ENCODE measurements at regions not wholly inside any gene's neighbourhood (a gene's known extent, or its start where the extent isn't known, plus 50 kb on each side); places are given as distances from the start of the nearest gene placed in this dataset.

DNA sequence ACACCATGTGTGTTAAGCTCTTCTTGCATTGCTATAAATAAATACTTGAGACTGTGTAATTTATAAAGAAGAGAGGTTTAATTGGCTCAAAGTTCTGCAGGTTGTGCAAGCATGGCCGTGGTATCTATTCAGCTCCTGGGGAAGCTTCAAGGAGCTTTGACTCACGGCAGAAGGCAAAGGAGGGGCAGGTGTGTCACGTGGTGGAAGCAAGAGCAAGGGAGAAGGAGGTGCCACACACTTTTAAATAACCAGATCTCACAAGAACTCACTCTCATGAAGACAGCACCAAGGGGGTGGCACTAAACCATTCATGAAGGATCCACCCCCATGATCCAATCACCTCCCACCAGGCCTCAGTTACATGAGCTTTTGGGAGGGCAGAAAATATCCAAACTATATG is 193.7 kb downstream of the ERMARD start:
- Mint-ChIP-seq H3K9me3 (peaks cover 9% of the 10 kb centered on the region), H3K4me1 (ENCODE audit: low read depth) (no peaks in the 10 kb centered on the region), H3K4me3 (no peak overlapping the region), H3K27ac (no peak overlapping the region), H3K27me3 (peaks cover 27% of the 10 kb centered on the region), H3K36me3 (ENCODE audit: low read depth) (no peaks in the 10 kb centered on the region)
- intact Hi-C loops (cut with micrococcal nuclease), result no loop called here

DNA sequence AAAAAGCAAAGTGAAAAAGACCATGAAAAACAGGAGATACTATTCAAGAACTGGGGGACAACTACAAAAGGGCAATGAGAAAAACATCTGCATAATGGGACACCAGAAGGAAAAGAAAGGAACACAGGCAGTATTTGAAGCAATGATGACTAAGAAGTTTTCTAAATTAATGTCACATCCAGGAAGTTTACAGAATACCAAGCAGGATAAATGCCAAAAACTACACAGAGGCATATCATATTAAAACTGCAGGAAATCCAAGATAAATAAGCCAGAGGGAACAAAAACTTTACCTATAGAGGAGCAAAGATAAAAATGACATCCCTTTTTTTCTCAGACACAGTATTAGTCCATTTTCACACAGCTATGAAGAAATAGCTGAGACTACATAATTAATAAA is 193.0 kb downstream of the ERMARD start:
- Mint-ChIP-seq H3K27ac (no peak overlapping the region), H3K4me3 (no peak overlapping the region), H3K4me1 (ENCODE audit: low read depth) (no peaks in the 10 kb centered on the region), H3K27me3 (peaks cover 27% of the 10 kb centered on the region), H3K36me3 (ENCODE audit: low read depth) (no peaks in the 10 kb centered on the region), H3K9me3 (peaks cover 9% of the 10 kb centered on the region)
- intact Hi-C loops (cut with micrococcal nuclease), result no loop called here

DNA sequence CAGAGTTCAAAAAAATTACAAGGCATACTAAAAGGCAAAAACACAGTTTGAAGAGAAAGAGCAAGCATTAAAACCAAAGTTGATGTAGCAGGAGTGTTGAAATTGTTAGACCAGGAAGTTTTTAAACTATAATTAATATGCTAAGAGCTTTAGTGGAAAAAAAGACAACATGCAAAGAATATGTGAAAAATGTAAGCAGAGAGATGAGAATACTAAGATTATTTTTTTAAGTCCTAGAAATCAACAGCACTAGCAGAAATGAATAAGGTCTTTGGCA is 192.6 kb downstream of the ERMARD start:
- Mint-ChIP-seq H3K27me3 (peaks cover 27% of the 10 kb centered on the region), H3K27ac (no peak overlapping the region), H3K36me3 (ENCODE audit: low read depth) (no peaks in the 10 kb centered on the region), H3K9me3 (peaks cover 9% of the 10 kb centered on the region), H3K4me1 (ENCODE audit: low read depth) (no peaks in the 10 kb centered on the region), H3K4me3 (no peak overlapping the region)
- intact Hi-C loops (cut with micrococcal nuclease), result no loop called here

DNA sequence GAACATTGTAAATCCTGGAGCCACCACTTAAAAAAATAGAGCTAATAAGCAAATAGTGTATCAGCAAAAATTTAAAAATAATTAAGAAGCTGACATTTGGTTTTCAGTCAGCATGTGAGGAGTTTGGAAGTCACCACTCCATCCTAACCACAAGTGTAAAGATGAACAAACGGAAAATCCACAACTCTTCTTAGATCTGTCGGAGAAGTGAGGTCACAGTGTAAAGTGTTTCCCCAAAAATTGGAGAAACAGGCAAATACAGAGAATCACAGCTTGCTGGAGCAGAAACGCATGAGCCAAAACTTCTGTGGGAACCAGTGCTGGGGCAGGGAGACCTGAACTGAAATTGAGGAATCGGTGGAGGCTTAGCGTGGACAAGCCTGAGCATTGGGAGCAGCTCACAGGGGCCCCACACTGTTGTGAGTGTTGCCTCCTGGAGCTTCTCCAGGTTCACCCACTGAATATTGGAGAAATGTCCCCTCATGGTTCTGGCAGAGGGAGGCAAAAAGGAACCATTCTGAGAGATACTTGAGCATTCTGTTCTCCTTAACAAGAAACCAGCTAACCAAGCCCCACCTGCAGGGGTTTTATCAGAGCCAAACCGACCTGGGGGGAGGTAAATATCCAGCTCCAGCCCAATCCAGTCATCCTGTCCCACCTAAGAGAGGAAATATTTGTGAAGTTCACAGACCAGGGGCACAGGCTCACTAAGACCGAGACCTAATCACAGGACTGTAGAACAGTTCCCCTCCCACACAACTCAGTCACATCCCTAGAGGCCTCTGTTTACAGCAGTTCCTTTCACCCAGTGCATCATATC is 192.0 kb downstream of the ERMARD start:
- intact Hi-C loops (cut with micrococcal nuclease), result no loop called here
- Mint-ChIP-seq H3K27me3 (peaks cover 27% of the 10 kb centered on the region), H3K9me3 (peaks cover 9% of the 10 kb centered on the region), H3K36me3 (ENCODE audit: low read depth) (no peaks in the 10 kb centered on the region), H3K4me3 (no peak overlapping the region), H3K27ac (no peak overlapping the region), H3K4me1 (ENCODE audit: low read depth) (no peaks in the 10 kb centered on the region)

- Mint-ChIP-seq H3K27ac (no peak overlapping the region), H3K36me3 (ENCODE audit: low read depth) (no peaks in the 10 kb centered on the region), H3K4me3 (no peak overlapping the region), H3K9me3 (peaks cover 9% of the 10 kb centered on the region), H3K27me3 (peaks cover 24% of the 10 kb centered on the region), H3K4me1 (ENCODE audit: low read depth) (no peaks in the 10 kb centered on the region)
- intact Hi-C loops (cut with micrococcal nuclease), result no loop called here
Measured at GRCh38 chr6:169942173-169942572, 190.8 kb downstream of the ERMARD start.

GRCh38 chr6:169940481-169941271 is 189.3 kb downstream of the ERMARD start:
- intact Hi-C loops (cut with micrococcal nuclease), result no loop called here
- Mint-ChIP-seq H3K27me3 (peaks cover 20% of the 10 kb centered on the region), H3K4me1 (ENCODE audit: low read depth) (no peaks in the 10 kb centered on the region), H3K36me3 (ENCODE audit: low read depth) (no peaks in the 10 kb centered on the region), H3K9me3 (peaks cover 9% of the 10 kb centered on the region), H3K4me3 (no peak overlapping the region), H3K27ac (no peak overlapping the region)

GRCh38 chr6:169939554-169940164 is 188.2 kb downstream of the ERMARD start:
- Mint-ChIP-seq H3K4me1 (ENCODE audit: low read depth) (no peaks in the 10 kb centered on the region), H3K36me3 (ENCODE audit: low read depth) (no peaks in the 10 kb centered on the region), H3K4me3 (no peak overlapping the region), H3K9me3 (peaks cover 9% of the 10 kb centered on the region), H3K27me3 (peaks cover 16% of the 10 kb centered on the region), H3K27ac (no peak overlapping the region)
- intact Hi-C loops (cut with micrococcal nuclease), result no loop called here

- H3K9me3 Mint-ChIP-seq, result peaks cover 3% of the 10 kb centered on the region
- intact Hi-C loops (cut with micrococcal nuclease), result no loop called here
- H3K27me3 Mint-ChIP-seq, result peaks cover 15% of the 10 kb centered on the region
- H3K36me3 Mint-ChIP-seq (ENCODE audit: low read depth), result no peaks in the 10 kb centered on the region
- H3K4me1 Mint-ChIP-seq (ENCODE audit: low read depth), result no peaks in the 10 kb centered on the region
- no peak overlapping the region for H3K4me3 Mint-ChIP-seq
- H3K27ac Mint-ChIP-seq, result no peak overlapping the region
Measured at GRCh38 chr6:169938731-169939130, 187.3 kb downstream of the ERMARD start.

DNA sequence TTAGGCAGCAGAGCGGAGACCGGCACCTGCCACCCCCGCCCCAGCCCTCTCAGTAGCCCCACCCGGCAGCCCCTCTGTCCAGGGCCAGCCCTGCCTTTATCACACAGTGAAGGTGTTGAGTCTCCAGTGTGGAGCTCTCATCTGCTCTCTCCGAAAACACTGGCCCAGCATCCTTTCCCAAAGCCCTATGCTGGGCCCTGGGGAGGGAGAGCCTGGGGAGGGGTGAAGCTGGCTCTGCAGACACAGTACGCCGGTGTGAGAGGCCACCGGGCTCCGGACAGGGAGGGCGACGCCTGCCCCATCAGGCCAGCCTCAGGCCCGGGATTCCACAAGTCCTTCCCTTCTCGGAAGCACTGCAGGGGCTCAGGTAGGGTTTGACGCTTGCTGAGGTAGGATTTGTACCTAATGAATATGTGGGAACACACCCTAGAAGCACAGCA is 186.9 kb downstream of the ERMARD start:
- Mint-ChIP-seq H3K36me3 (ENCODE audit: low read depth) (no peaks in the 10 kb centered on the region), H3K4me3 (no peak overlapping the region), H3K9me3 (no peaks in the 10 kb centered on the region), H3K27me3 (peaks cover 10% of the 10 kb centered on the region), H3K4me1 (ENCODE audit: low read depth) (no peaks in the 10 kb centered on the region), H3K27ac (no peak overlapping the region)
- intact Hi-C loops (cut with micrococcal nuclease), result no loop called here

- Mint-ChIP-seq H3K27ac (no peak overlapping the region), H3K9me3 (no peaks in the 10 kb centered on the region), H3K4me1 (ENCODE audit: low read depth) (no peaks in the 10 kb centered on the region), H3K27me3 (peaks cover 9% of the 10 kb centered on the region), H3K4me3 (no peak overlapping the region), H3K36me3 (ENCODE audit: low read depth) (no peaks in the 10 kb centered on the region)
- intact Hi-C loops (cut with micrococcal nuclease), result no loop called here
Measured at GRCh38 chr6:169937389-169938261, 186.2 kb downstream of the ERMARD start.

- intact Hi-C loops (cut with micrococcal nuclease), result no loop called here
- no peaks in the 10 kb centered on the region for H3K4me1 Mint-ChIP-seq (ENCODE audit: low read depth)
- H3K36me3 Mint-ChIP-seq (ENCODE audit: low read depth), result no peaks in the 10 kb centered on the region
- H3K27ac Mint-ChIP-seq, result no peak overlapping the region
- H3K9me3 Mint-ChIP-seq, result no peaks in the 10 kb centered on the region
- H3K27me3 Mint-ChIP-seq, result peaks cover 6% of the 10 kb centered on the region
- no peak overlapping the region for H3K4me3 Mint-ChIP-seq
Measured at GRCh38 chr6:169936355-169936975, 185.0 kb downstream of the ERMARD start.

DNA sequence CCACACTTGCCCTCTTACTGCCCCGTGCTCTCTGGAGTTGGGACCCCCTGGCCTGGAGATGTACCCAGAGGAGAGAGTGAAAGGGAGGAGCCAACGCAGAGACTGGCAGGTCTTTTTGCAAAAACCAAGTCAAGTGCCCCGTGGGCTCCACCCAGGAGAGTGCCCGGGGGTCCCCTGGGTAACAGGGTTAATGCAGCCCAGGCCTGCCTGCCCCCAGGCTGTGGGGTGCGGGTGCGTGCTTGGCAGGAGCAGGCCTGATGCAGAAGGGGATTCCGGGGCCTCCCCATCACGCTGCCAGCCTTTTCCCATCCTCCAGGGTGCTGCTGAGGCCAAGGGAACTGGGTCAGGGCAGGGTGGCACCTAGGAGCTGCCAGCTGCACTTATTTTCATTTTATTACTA is 184.4 kb downstream of the ERMARD start:
- no peaks in the 10 kb centered on the region for H3K36me3 Mint-ChIP-seq (ENCODE audit: low read depth)
- no peak overlapping the region for H3K27ac Mint-ChIP-seq
- peaks cover 4% of the 10 kb centered on the region for H3K27me3 Mint-ChIP-seq
- no peak overlapping the region for H3K4me3 Mint-ChIP-seq
- H3K9me3 Mint-ChIP-seq, result no peaks in the 10 kb centered on the region
- intact Hi-C loops (cut with micrococcal nuclease), result no loop called here
- no peaks in the 10 kb centered on the region for H3K4me1 Mint-ChIP-seq (ENCODE audit: low read depth)

- intact Hi-C loops (cut with micrococcal nuclease), result no loop called here
- peaks cover 3% of the 10 kb centered on the region for H3K27me3 Mint-ChIP-seq
- no peaks in the 10 kb centered on the region for H3K9me3 Mint-ChIP-seq
- no peaks in the 10 kb centered on the region for H3K36me3 Mint-ChIP-seq (ENCODE audit: low read depth)
- H3K27ac Mint-ChIP-seq, result no peak overlapping the region
- H3K4me3 Mint-ChIP-seq, result no peak overlapping the region
- H3K4me1 Mint-ChIP-seq (ENCODE audit: low read depth), result no peaks in the 10 kb centered on the region
Measured at GRCh38 chr6:169935348-169935718, 183.9 kb downstream of the ERMARD start.
